ENCODE measurements at regions not wholly inside any gene's neighbourhood (a gene's known extent, or its start where the extent isn't known, plus 50 kb on each side); places are given as distances from the start of the nearest gene placed in this dataset.

GRCh38 chr17:36813357-36813756, 123.9 kb upstream of the LHX1 start:
- no peak for ATAC-seq

DNA sequence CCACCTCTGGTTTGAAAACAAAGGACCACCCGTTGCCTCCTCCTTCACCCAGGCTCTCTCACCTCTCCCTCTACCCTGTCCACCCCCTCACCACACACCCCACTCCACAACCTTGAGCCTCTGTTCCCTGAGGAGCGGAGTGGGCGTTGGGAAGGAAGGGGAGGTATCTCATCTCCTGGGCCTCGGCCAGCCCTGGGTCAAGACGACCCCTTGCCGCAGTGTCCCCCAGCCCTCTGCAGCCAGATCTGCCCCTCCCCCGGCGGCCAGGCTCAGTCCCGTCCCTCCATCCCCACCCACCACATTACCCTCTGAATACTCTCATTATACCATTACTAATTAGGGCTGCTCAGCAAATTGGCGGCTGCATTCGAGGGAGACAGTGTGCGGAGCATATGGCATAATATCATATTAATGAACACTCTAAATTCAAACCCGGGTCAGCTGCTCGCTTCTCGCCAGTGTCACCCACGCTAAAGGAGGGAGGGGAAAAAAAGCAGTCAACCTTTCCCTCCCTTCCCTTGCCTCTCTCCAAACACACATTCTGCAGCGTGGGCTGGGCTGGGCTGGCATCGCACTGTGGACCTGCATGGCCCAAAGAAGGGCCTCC, 123.2 kb upstream of the LHX1 start:
- DNase-seq (ENCODE audit: low spot score) (no peak), ATAC-seq (no peak)

More at GRCh38 chr17:36813357-36813756, 123.9 kb upstream of the LHX1 start:
- no peak for DNase-seq (ENCODE audit: low spot score)

- no peak for ATAC-seq
- no peak for DNase-seq (ENCODE audit: low spot score)
These were observed 122.3 kb upstream of the LHX1 start for GRCh38 chr17:36814958-36815357.

DNA sequence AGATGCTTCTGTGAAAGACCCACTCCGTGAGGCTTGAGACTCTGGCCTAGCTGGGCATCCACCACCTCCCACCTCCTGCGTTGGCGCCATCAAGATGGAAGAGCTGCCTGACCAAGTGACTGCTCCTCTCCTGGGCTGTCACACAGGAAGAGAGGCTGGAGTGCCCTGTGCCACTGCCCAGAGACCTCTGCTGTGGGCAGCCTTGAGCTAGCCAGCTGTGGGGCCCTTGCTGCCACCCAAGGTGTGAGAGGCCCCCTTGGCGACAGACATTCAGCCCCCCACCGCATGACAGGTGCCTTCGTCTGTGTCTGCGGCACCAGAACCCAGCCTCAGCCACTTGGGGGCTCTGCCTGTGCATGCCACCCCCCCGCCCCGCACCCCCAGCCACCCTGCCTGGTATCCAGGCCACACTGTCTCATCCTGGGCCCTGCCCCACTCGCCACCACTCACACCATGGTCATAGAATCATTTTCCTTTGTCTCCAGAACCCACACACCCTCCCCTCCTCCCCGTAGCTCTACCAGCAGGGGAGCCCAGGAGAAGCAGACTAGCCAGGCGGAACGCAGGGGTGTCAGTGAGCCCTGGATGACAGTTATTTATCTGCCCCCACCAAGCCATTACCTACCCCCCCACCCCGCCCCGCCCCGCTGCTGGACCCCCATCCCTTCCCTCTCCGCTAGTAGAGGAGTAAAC, 120.9 kb upstream of the LHX1 start:
- ATAC-seq (no peak), DNase-seq (ENCODE audit: low spot score) (no peak)

DNA sequence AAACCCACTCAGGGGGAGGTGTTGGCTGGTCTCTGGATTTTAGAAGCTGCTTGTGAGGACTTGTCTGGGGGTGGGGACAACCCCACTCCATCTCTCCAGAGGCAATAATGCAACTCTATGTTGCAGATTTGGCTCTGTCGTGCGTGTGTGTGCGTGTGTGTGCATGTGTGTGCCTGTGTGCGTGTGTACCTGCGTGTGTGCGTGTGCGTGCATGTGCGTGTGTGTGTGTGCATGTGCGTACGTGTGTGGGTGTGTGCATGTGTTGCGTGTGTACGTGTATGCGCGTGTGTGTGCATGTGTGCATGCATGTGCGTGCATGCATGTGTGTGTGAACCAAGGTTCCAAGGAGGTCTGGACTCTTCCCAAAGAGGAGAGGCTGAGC, 120.4 kb upstream of the LHX1 start:
- ATAC-seq: no peak
- DNase-seq (ENCODE audit: low spot score): no peak

GRCh38 chr17:36817483-36818048, 119.7 kb upstream of the LHX1 start:
- no peak for DNase-seq (ENCODE audit: low spot score)
- no peak for ATAC-seq

DNA sequence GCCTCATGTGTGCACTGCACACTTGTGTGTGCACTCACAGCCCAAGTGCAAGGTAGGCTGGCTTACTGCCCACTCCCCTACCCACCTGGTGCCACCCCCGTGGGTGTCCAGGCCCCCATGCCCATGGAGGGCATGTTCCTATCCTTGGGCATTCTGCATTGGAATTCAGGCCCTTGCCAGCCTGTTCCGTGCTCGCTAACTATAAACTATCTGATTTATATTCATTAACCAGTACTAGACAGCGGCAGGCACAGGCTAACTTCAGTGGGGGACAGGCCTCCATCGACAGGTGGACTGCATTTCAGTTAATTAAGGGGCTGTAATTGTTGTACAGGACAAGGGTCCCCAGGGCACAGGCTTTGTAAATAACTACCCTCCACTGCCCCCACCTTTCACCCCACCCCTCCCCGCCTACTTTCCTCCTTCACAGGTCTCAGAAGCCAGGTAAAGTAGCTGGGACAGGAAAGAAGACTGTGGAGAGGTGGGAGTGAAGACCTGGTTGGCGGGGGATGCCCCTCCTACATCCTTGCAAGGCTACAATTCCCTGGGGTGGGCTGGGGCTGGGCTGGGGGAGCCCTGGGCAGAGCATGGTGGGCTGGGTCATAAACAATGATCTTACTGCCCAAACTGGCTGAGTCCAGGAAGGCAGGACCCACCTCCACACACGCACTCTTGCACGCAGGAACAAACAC, 119.0 kb upstream of the LHX1 start:
- no peak for ATAC-seq
- DNase-seq (ENCODE audit: low spot score): no peak

DNA sequence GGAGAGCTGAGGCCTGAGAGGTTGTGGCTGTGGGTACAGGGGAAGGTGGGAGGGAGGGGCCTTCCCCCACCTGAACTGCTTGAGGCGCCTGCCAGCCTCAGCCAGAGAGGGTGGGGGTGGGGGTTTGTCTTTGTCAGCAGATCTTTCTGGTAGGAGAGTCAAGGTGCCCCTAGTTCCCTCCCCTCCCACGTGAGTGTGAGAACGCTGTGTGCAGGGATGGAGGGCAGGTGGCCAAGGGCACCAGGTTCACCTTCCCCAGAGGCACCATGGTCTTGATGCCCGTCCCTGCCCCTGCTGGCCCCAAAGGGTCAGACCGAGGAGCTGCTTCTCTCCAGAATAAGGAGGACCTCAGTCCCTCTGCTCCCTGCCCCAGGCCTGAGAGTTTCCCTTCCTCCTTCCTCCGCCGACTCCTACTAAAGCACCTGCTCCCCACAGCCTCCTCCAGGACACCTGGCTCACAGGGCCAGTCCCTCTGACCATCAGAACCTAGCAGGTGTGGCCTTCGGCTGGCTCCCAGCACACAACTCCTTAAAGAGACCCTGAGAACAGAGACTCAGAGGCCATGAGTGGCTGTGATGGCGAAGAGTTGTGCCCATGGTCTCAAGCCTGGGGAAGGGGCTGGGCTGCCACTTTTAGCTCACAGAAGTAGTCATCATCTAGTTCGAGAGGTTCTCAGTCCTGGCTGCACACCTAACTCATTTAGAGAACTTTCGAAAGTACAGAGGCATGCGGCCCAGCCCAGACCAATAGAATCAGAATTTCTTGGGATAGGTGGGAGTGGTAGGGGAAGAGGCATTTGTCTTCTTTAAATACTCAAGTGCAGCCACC, 113.2 kb upstream of the LHX1 start:
- no peak for DNase-seq (ENCODE audit: low spot score)
- ATAC-seq: no peak

DNA sequence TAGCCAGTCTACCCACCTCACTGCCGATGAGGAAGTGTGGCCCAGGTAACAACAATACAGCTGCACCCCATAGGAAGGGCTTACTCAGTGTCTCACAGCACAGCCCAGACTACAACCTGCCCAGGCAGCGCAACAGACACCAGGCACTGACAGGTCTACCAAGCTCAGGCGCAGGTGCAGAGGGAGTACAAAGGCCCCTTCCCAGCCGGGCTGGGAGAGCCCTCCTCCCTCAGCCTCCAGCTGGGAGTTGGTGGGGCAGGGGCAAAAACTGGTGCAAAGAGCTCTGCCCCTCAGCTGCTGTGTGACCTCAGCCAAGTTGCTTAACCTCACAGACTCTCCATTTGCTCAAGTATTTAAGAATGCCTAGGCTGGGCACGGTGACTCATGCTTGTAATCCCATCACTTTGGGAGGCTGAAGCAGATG, 112.6 kb upstream of the LHX1 start:
- DNase-seq (ENCODE audit: low spot score) (no peak), ATAC-seq (no peak)

DNA sequence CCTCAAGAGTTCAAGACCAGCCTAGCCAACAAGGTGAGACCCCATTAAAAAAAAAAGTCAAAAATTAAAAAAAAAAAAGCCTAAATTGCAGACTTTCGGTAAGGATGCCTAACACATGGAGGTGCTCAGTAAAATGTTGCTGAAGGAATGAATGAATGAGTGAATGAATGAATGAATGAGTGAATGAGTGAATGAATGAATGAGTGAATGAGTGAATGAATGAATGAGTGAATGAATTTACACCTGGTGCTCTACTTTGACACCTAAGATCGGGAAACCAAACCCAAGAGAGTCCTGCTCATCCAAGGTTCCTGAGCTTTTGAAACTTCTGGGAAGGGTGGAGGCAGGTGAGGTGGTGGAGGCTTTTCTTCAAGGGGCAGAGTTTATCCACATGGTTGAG, 112.2 kb upstream of the LHX1 start:
- DNase-seq (ENCODE audit: low spot score) (no peak), ATAC-seq (no peak)

DNA sequence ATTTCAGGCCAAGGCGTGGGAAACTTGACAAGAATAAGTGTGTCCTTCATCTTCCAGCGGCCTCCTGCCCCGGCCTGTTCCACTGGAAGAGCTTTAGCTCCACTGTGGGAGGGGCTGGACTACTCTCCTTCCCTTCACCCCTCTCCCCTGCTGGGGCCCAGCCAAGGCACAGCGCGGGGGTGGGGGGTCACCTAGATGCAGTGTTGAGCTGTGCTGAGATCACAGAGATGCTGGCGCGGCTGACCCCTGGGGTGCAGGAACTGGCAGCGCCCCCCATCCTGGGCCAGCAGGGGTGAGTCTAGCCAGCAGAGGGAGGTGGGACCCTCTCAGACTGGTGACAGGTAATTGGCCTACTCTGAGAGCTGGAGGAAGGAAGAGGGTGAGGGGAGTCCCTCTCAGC, 111.8 kb upstream of the LHX1 start:
- DNase-seq (ENCODE audit: low spot score) (no peak), ATAC-seq (no peak)

DNA sequence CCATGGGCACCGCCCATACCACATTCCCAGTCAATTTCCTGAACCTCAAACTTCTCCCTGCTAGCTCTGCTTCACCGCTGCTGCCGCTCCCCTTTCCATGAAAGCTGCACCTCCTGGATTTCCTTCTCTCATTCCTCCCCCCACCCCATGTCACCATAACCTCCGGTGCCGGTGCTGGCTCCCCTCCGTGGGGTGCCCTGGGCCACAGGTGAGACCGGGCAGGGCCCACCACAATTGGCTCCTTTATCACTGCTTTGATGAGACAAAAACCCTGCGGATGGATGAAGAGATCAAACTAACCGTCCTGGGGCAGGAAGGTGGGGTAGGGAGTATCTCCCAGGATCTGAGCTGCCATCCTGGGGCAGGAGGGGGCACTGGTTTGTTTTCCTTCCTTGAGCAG, 111.3 kb upstream of the LHX1 start:
- no peak for ATAC-seq

DNA sequence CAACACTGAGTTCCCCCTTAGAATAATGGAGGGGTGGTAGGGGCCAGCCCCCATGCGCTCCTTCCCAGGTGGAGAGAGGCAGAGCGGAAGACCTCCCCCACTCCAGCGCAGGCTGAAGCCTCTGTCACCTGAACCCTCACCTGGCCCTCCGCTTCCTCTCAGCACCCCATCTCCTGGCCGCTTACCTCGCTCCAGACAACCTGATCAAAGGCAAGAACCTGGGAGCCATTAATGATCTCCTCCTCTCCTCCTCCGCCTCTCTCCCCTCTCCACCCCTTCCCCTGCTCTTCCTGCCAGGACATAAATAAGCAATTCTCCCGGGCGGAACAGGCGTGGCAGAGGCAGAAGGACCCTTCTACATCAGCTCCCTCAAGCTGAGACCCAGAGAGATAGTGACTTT, 110.2 kb upstream of the LHX1 start:
- ATAC-seq (no peak), DNase-seq (ENCODE audit: low spot score) (no peak)

More for the DNA sequence above, 111.3 kb upstream of the LHX1 start:
- no peak for DNase-seq (ENCODE audit: low spot score)

DNA sequence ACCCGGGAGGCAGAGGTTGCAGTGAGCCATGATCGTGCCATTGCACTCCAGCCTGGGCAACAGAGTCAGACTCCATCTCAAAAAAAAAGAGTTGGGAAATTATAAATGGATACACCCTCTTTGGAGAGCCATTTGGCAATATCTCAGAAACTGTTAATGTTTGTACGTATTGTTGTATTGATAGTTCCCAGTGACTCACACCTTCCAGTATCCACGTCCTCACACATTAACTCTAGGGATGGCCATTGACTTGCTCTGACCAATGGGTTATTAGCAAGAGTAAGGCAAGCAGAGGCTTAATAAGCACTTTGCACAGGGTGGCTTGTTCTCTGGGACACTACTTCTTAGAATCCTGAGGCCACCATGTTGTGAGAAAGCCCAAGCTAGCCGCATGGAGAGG, 107.6 kb upstream of the LHX1 start:
- DNase-seq (ENCODE audit: low spot score): no peak
- no peak for ATAC-seq

GRCh38 chr17:36833279-36833678, 104.0 kb upstream of the LHX1 start:
- DNase-seq (ENCODE audit: low spot score): no peak
- ATAC-seq: no peak

DNA sequence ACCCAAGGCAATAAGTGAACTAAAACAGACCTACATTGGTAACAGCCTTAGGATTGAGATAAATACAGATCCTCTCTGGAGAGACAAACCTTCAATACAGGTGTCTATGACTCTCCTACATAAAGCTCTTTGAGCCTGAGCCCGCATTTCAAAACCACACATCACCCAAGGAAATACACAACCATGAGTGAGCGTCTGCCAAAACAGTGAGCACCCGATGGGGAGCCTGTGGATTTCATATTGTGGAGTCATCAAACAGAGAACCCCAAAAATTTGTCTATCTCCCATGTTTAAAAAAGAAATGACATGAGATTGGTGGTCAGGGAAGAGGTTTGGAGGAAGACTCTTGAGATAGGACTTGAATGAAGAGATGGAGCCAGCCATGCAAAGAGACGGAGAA, 102.2 kb upstream of the LHX1 start:
- DNase-seq (ENCODE audit: low spot score): no peak
- ATAC-seq: no peak

DNA sequence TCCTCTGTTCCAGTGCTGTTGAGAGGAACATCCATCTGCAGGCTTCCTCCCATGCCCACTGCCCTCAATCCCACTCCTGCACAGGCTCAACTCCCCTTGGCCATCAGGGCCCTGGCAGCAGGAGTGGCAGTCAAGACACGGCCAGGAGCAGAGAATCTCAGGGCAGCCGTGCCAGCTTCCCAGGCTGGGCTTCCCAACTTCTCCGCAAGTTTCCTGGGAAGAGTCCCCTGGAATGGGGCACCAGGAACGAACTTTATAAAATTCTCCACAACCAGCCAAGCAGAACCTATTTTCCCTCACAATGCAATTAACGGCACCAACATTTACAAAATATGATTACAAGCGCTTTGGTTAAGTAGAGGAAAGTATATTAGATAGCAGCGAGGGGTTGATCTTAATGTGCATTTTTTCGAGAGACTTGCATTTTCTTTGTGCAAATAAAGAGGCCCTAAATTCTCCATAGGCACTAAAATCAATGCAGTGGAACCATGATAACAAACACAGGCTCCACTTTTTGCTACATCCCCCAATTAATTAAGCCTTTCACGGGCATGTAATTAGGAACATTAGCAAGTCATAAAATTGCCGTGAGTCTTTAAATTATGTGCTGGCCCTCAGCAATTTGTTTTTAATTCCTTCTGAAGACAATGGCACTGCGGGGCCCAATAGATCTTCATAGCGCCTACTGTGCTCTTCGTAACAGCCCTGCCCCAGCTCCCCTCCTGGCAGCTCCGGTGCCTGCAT, 99.9 kb upstream of the LHX1 start:
- DNase-seq (ENCODE audit: low spot score): no peak
- ATAC-seq: no peak

DNA sequence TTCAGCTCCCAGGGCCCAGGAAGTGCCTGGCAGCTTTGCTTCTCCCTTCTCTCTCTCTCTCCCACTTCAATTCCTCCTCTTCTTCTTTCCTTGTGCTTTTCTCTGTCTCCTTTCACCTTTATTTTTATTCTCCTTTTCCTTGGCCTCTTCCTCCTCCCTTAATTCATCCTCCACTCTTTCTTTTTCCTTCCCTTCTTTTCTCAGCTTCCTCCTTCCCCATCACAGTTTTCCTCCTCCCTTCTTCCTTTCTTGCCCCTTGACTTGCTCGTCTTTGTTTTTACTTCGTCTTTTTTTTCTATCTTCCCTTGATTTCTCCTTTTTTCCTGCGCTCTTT, 99.4 kb upstream of the LHX1 start:
- DNase-seq (ENCODE audit: low spot score) (no peak), ATAC-seq (no peak)

GRCh38 chr17:36839256-36839655, 98.0 kb upstream of the LHX1 start:
- no peak for DNase-seq (ENCODE audit: low spot score)
- no peak for ATAC-seq

DNA sequence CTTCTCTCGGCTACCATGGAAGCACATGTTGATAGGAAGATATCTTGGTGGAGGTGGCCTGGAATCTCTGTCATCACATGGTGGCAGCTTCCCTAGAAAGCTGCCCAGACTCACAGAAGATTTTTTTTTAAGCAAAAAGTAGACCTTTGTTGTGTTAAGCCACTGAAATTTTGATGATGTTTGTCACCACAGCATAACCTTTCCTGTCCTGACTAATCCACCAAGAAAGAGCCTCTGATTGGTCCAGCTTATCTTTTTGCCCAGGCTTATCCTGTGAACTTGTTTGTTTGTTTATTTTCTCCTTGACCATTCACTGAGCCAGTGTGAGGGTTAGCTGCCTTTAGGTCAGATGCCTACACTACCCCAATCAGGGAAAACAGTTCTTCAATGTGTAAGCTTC, 96.5 kb upstream of the LHX1 start:
- no peak for DNase-seq (ENCODE audit: low spot score)
- ATAC-seq: no peak
